HEK293T (cell line): ENCODE measurements at regions not wholly inside any gene's neighbourhood (a gene's known extent, or its start where the extent isn't known, plus 50 kb on each side); places are given as distances from the start of the nearest gene placed in this dataset.
"Not testable (repeated sequence)": the region's sequence is repeated elsewhere in the genome, so short reads cannot be mapped to it uniquely, and the experiment has no call there.

Source experiments
- CTCF ChIA-PET: fragments of 350-600 bp; formaldehyde crosslinking; extraction: SDS; loops from one replicate; lab custom pipeline; 2021; ENCODE audit warnings: antibody characterized with exemption, inconsistent platforms; lab: Yijun Ruan, JAX
- POLR2A ChIA-PET: fragments of 350-600 bp; formaldehyde crosslinking; extraction: SDS; loops from one replicate; lab custom pipeline; 2020; ENCODE audit warnings: antibody characterized with exemption, inconsistent platforms; lab: Yijun Ruan, JAX
- DNase-seq: peaks from one replicate; pipeline ENCODE4 v3.0.0; 2012; ENCODE audit warnings: mixed read lengths; ENCODE audit errors: extremely low spot score
- ARNT ChIP-seq: fragments of 450-650 bp; IDR thresholded peaks from 2 replicates; pipeline ENCODE4 v1.6.1; 2017; ENCODE audit warnings: mild to moderate bottlenecking
- BHLHE40 ChIP-seq: fragments of 450-650 bp; IDR thresholded peaks from 2 replicates; pipeline ENCODE4 v1.6.1; 2016; ENCODE audit warnings: mild to moderate bottlenecking, moderate library complexity, borderline replicate concordance
- CTBP1 ChIP-seq: fragments of 450-650 bp; IDR thresholded peaks from 2 replicates; pipeline ENCODE4 v1.6.1; 2016; ENCODE audit warnings: borderline replicate concordance
- ELF4 ChIP-seq: fragments of 450-650 bp; IDR thresholded peaks from 2 replicates; pipeline ENCODE4 v1.6.1; 2017; ENCODE audit warnings: antibody characterized with exemption
- FOXA1 ChIP-seq: fragments of 450-650 bp; IDR thresholded peaks from 2 replicates; pipeline ENCODE4 v1.6.1; 2016; ENCODE audit warnings: mild to moderate bottlenecking
- FOXK2 ChIP-seq: fragments of 450-650 bp; IDR thresholded peaks from 2 replicates; pipeline ENCODE4 v1.6.1; 2016; ENCODE audit warnings: mild to moderate bottlenecking
- FOXM1 ChIP-seq: fragments of 450-650 bp; IDR thresholded peaks from 2 replicates; pipeline ENCODE4 v1.6.1; 2017; ENCODE audit warnings: mild to moderate bottlenecking, borderline replicate concordance
- HDGF ChIP-seq: fragments of 450-650 bp; IDR thresholded peaks from 2 replicates; pipeline ENCODE4 v1.6.1; 2017; ENCODE audit warnings: antibody characterized with exemption, borderline replicate concordance
- L3MBTL2 ChIP-seq: fragments of 450-650 bp; conservative IDR thresholded peaks from 2 replicates; pipeline ENCODE4 v1.6.1; 2016; ENCODE audit warnings: mild to moderate bottlenecking
- LEF1 ChIP-seq: fragments of 450-650 bp; IDR thresholded peaks from 2 replicates; pipeline ENCODE4 v1.6.1; 2017; ENCODE audit warnings: mild to moderate bottlenecking, borderline replicate concordance
- NFRKB ChIP-seq: fragments of 450-650 bp; IDR thresholded peaks from 2 replicates; pipeline ENCODE4 v1.6.1; 2016; ENCODE audit warnings: mild to moderate bottlenecking, moderate library complexity
- SP1 ChIP-seq: fragments of 450-650 bp; IDR thresholded peaks from 2 replicates; pipeline ENCODE4 v1.6.1; 2017
- SUZ12 ChIP-seq: fragments of 450-650 bp; IDR thresholded peaks from 2 replicates; pipeline ENCODE4 v1.6.1; 2016; ENCODE audit warnings: mild to moderate bottlenecking
- TARDBP ChIP-seq: fragments of 450-650 bp; IDR thresholded peaks from 2 replicates; pipeline ENCODE4 v1.6.1; 2016
- ZNF384 ChIP-seq: fragments of 450-650 bp; IDR thresholded peaks from 2 replicates; pipeline ENCODE4 v1.6.1; 2016
- TF ChIP-seq, protein P1 (sequence below): fragments of 450-650 bp; IDR thresholded peaks from 2 replicates; pipeline ENCODE4 v1.6.1; 2016

DNA sequence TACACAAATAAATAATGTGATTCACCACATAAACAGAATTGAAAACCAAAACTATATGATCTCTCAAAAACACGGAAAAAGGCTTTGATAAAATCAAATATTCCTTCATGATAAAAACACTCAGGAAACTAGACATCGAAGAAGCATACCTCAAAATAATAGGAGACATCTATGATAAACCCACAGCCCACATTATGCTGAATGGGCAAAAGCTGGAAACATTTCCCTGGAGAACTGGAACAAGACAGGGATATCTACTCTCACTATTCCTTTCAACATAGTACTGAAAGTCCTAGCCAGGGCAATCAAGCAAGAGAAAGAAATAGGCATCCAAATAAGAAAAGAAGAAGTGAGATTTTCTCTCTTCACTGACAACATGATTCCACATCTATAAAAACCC is 371.5 kb upstream of the ATXN7L3B start:
- ChIA-PET CTCF (no interaction called here), POLR2A (no interaction called here)
- no peak for DNase-seq
- TF ChIP-seq FOXM1, result no peak
- no peak for TF ChIP-seq HDGF
- TF ChIP-seq L3MBTL2, result no peak
- TF ChIP-seq, protein P1, sequence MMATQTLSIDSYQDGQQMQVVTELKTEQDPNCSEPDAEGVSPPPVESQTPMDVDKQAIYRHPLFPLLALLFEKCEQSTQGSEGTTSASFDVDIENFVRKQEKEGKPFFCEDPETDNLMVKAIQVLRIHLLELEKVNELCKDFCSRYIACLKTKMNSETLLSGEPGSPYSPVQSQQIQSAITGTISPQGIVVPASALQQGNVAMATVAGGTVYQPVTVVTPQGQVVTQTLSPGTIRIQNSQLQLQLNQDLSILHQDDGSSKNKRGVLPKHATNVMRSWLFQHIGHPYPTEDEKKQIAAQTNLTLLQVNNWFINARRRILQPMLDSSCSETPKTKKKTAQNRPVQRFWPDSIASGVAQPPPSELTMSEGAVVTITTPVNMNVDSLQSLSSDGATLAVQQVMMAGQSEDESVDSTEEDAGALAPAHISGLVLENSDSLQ, result no peak
- TF ChIP-seq CTBP1, result no peak
- no peak for TF ChIP-seq BHLHE40
- TF ChIP-seq LEF1, result no peak
- no peak for TF ChIP-seq ARNT
- no peak for TF ChIP-seq SUZ12
- TF ChIP-seq SP1, result no peak
- no peak for TF ChIP-seq TARDBP
- TF ChIP-seq NFRKB, result no peak

DNA sequence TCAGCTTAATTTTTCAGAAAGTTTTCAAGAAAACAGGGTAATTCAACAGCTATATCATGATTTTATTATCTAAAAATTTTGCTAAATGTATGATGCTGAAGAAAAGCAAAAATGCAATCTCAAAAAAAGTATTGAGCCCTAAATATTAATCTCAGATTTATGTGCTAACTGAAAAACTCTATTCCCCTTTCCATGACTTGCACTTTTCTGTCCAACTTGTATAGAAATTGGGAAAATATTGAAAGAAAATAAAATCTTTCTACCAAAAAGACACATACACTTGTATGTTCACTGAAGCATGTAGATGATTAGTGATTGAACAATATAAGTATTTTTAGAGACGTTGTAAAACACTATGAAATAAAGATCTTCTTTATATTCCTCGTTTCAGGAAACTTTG is 368.0 kb upstream of the ATXN7L3B start:
- ChIA-PET CTCF (no interaction called here), POLR2A (no interaction called here)
- TF ChIP-seq FOXK2 (no peak), ARNT (no peak), FOXA1 (no peak), SUZ12 (no peak), FOXM1 (no peak), BHLHE40 (no peak), SP1 (no peak), HDGF (no peak), CTBP1 (no peak), ZNF384 (no peak), ELF4 (no peak)
- TF ChIP-seq, protein P1, result no peak
- DNase-seq, result no peak

DNA sequence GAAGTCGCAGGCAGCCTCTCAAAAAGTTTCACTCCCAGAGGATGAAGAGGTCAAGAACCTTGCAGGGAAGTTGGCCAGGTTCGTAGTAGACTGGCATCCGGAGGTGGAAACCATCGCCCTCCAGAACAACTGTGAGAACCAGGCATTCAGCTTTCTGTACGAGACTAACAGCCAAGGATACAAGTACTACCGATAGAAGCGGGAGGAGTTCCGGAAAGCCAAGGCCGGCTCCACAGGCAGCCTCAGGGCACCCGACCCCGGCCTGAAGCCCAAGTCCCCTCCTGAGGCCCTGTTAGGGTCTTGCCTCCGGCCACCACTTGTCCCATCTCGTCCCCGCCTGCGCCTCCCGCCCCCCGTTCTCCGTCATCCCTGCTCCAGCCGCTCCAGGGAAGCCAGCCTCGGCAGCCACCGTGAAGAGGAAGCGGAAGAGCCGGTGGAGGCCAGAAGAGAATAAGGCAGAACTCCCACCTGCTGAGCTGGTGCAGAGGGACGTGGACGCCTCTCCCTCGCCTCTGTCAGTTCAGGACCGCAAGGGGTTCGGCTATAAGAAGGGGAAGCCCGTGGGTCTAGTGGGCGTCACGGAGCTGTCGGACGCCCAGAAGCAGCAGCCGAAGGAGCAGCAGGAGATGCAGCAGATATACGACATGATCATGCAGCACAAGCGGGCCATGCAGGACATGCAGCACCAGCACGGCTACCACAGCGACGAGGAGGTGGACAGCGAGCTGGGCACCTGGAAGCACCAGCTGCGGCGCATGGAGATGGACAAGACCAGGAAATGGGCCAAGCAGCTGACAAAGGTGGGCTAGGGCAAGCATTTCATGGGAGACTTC is 366.8 kb upstream of the ATXN7L3B start:
- TF ChIP-seq FOXK2 (no peak), NFRKB (no peak), L3MBTL2 (no peak), ARNT (no peak), FOXA1 (no peak)
- TF ChIP-seq, protein P1, result no peak
- no peak for DNase-seq
- CTCF ChIA-PET, result no interaction called here
- POLR2A ChIA-PET, result no interaction called here

DNA sequence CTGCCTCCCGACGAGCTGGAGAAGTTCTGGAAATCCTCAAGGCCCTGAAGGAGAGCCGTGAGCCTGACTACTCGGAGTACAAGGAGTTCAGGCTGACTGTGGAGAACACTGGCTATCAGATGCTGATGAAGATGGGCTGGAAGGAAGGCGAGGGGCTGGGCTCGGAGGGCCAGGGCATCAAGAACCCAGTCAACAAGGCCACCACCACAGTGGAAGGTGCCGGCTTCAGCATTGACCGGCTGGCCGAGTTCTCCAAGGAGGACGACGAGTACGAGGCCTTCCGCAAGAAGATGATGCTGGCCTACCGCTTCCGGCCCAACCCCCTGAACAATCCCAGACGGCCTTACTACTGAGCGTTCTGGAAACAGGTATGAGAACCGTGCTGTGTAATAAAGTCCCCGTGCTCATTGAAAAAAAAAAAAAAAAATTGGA is 366.1 kb upstream of the ATXN7L3B start:
- TF ChIP-seq NFRKB, result no peak
- no peak for TF ChIP-seq TARDBP
- TF ChIP-seq BHLHE40, result no peak
- TF ChIP-seq FOXM1, result no peak
- ChIA-PET POLR2A (no interaction called here), CTCF (no interaction called here)
- DNase-seq, result no peak

DNA sequence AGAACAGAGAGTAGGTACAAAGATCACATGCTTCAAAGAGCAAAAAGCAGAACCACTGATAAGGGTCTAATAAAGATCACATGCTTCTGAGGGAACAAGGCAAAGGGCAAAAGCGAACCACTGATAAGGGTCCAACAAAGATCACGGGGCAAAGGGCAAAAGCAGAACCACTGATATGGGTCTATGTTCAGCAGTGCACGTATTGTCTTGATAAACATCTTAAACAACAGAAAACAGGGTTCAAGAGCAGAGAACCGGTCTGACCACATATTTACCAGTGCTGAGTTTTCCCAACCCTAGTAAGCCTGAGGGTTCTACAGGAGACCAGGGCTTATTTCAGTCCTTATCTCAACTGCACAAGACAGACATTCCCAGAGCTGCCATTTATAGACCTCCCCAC is 362.7 kb upstream of the ATXN7L3B start:
- CTCF ChIA-PET, POLR2A ChIA-PET, DNase-seq: not testable (repeated sequence)

DNA sequence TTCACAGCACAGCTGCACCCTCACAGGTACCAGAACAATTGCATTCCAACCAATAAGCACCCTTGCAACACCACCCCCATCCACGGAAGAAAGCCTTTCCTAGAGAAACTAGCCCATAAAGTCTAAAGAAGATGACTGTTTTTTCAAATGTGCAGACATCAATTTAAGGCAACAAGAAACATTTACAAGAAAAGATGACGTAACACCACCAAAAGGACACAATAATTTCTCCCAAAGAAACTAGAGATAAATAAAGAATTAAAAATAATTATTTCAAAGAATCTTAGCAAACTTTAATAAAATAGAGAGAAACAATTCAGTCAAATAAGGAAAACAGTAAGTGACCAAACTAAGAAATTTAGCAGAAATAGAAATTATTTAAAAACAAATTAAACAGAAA is 352.3 kb upstream of the ATXN7L3B start:
- ChIA-PET POLR2A (no interaction called here), CTCF (no interaction called here)
- DNase-seq, result no peak
- TF ChIP-seq ARNT (no peak), ZNF384 (no peak), ELF4 (no peak), HDGF (no peak), L3MBTL2 (no peak), TARDBP (no peak), NFRKB (no peak), LEF1 (no peak)
- TF ChIP-seq, protein P1, result no peak

DNA sequence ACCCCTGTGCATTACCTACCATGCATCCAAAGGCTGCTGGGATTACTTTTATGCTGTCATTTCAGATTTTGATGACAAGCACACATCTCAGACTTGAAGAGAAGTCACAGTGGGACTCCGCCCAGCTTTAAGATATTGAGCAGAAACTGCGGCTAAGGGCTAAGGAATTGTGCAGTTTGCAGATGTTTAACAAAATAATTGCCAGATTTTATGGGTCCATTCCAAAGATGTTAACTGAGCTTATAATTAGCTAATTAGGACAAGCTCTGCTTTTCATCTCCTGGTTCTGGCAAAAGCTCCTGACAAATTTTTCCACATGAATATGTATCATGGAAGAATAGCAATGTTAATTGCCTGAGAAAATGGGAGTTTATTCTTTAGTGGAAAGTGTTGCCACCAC is 344.4 kb upstream of the ATXN7L3B start:
- DNase-seq, result no peak
- ChIA-PET POLR2A (no interaction called here), CTCF (no interaction called here)
- TF ChIP-seq FOXM1, result no peak
- no peak for TF ChIP-seq CTBP1
- TF ChIP-seq HDGF, result no peak
- TF ChIP-seq LEF1, result no peak
